HG02798 (cell line): ENCODE measurements at regions not wholly inside any gene's neighbourhood (a gene's known extent, or its start where the extent isn't known, plus 50 kb on each side); places are given as distances from the start of the nearest gene placed in this dataset.

Experiments
- ATAC-seq: cut with Tn5 transposase; IDR thresholded peaks from one replicate; pipeline ENCODE4 v1.9.1; 2021; ENCODE audit warnings: mild to moderate bottlenecking; ENCODE audit not compliant: unreplicated experiment, poor library complexity

DNA sequence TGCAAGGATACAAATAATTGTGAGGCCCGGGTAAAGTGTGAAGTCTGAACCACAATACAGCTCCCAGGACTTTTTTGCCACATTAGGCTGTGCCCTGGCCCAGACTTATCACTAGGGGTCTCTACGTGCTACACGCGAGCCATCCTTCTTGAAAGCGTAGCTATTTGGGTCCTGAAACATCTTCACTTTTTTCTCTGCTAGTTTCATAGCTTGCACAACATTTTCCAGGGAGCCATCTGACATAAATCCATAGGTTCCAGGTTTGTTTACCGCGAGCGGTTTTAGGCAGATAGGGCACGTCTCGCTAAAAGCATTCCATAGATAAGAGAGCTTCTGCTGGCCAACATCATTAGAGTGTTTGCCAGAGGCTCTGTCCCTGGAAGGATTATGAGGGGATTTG is 226.5 kb downstream of the RPS24 start:
- no peak for ATAC-seq

DNA sequence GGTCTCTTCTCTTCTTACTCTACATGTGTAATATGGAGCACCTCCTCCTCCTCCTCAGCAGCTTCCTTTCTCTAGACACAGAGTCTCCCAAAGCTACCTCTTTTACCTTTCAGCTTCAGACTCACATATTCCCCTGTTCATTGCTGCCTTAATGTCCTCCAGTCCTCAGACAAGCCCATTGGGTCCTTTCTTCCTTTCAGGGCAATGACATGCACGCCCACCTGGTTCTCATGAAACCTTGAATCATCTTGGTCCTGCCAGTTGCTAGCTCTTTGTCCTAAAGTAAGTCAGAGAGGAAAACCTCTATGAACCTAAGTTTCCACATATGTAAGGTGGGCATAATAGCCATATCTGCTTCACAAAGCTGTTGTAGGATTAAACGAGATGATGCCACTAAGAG is 227.0 kb downstream of the RPS24 start:
- ATAC-seq, result no peak

GRCh38 chr10:78261291-78261690 is 227.6 kb downstream of the RPS24 start:
- no peak for ATAC-seq

DNA sequence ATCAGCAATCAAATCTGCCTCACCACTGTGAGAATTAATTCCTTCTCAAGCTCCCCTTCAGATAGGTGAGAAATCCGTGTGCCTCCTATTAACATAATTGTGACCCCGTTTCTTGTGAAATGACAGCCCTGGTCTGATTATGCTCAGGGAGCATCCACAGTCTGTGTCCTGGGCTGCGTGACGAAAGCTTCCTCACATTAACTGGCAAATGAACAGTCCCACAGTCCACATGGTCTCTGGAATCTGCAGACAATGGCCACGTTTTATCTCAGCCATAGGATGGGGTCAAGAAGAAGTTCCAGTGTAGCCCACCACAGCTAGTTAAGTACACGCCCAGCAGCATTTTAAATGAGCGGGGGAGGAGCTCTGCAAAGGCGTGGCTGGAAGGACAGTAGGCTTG is 229.2 kb downstream of the RPS24 start:
- no peak for ATAC-seq

GRCh38 chr10:78263521-78263988 is 229.9 kb downstream of the RPS24 start:
- no peak for ATAC-seq

DNA sequence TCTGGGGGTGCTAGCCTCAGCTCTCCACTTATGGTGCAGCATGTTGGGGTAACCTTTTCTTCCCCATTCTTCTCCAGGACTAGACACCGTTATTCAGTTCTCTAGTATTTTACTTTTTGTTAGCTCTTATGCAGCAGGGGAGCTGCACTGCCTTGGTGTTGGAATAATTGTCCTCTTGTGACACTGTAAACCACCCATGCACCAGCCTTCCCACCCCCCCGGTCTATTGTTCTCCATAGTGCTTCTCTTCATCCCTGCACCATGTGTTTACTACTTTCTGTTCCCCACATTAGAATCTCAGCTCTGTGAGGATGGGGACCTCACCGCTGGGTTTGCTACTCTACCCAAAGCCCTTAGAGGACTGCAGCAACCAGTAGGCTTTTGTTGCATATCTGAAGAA is 230.7 kb downstream of the RPS24 start:
- no peak for ATAC-seq

- ATAC-seq, result no peak
Observed at GRCh38 chr10:78266741-78267469, 233.2 kb downstream of the RPS24 start.

DNA sequence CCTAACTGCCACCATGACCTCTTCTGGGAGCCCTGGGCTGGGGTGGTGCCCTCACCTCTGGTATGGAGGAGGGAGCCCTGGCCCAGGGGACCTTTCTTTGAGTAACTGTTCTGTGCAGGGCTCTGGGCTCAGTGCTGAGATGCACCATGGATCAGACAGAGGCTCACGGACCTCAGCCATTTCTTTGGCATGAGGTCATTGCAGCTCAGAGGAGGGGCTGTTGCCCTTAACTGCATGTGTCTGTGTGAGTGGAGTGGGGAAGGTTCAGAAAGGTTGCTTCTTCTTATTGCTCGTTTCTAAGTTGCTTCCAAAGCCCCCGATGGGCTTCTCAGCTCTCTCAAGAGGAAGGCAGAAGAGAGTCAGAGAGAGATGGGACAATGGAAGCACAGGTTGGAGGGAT is 233.9 kb downstream of the RPS24 start:
- ATAC-seq, result no peak

DNA sequence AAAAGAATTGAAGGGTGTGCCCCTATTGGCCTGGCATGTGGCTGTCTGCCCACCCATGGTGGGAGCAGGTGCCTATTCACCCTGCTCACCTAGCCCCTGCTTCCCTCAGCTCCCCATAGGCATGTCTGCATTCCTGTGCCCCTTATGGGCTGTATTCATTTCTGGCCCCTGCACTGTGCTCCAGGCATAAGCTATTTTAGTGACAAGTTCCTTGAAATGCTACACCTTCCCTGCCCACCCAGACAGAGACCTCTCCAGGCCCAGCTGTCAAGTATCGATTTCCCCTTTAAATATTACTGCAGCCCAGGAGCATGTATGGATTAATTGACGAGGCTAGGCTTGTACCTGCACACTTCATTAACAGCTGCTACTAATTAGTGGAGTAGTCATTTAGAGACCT is 235.4 kb downstream of the RPS24 start:
- ATAC-seq, result no peak

GRCh38 chr10:78272329-78272728 is 238.7 kb downstream of the RPS24 start:
- ATAC-seq, result no peak

- ATAC-seq, result no peak
Observed at GRCh38 chr10:78274491-78274890, 240.8 kb downstream of the RPS24 start.

DNA sequence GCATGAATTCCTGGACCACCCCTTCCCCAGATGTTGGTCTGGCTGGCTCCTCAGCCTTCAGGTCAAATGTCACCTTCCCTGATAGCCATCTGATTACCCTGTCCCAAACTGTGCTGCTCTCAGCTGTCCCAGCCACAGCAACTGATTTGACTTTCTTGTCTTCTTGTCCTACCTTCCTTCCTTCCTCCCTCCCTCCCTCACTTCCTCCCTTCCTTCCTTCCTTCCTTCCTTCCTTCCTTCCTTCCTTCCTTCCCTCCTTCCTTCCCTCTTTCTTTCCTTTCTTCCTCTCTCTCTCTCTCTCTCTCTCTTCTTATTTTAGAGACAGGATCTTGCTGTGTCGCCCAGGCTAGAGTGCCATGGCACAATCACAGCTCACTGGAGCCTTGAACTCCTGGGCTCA is 242.5 kb downstream of the RPS24 start:
- ATAC-seq, result no peak

- ATAC-seq, result no peak
Observed at GRCh38 chr10:78277314-78278057, 243.8 kb downstream of the RPS24 start.

- no peak for ATAC-seq
Observed at GRCh38 chr10:78278058-78278404, 244.4 kb downstream of the RPS24 start.

DNA sequence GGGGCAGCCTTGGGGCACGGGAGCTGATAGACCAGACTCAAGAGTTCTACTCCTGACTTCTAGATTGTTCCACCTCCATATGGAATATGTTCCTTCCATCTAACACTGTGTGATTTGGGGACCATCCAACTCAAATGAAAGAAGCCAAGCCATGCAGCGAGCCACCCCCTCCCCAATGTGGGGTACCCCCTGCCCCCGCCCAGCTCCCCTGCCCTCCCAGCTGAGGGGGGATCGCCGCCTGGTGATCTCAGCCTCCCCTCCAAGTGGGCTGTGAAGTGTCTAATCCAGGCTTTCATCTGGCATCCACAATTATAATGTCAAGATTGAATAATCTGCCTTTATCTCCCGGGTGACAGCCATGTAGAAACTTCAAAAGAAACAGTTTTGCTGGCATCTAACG is 246.1 kb downstream of the RPS24 start:
- no peak for ATAC-seq

GRCh38 chr10:78280604-78281003 is 246.9 kb downstream of the RPS24 start:
- ATAC-seq, result no peak

DNA sequence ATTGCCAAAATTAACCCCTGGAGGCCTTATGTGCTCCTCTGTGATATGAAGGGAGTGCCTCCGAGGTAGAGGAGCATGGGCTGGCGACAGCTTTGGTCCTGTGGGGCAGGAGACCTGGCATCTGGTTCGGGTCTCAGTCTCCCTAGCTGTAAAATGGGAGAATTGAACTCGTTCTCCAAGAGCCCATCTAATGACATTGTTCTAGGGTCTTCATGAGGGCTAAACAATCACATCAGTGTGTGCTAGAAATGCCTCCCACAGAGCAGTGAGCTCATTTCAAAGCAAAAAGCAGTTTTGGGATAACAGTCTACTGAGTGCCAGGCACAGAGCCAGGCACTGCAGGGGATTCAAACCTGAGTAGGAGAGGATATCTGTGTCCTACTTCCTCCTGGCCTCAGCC is 248.0 kb downstream of the RPS24 start:
- no peak for ATAC-seq

DNA sequence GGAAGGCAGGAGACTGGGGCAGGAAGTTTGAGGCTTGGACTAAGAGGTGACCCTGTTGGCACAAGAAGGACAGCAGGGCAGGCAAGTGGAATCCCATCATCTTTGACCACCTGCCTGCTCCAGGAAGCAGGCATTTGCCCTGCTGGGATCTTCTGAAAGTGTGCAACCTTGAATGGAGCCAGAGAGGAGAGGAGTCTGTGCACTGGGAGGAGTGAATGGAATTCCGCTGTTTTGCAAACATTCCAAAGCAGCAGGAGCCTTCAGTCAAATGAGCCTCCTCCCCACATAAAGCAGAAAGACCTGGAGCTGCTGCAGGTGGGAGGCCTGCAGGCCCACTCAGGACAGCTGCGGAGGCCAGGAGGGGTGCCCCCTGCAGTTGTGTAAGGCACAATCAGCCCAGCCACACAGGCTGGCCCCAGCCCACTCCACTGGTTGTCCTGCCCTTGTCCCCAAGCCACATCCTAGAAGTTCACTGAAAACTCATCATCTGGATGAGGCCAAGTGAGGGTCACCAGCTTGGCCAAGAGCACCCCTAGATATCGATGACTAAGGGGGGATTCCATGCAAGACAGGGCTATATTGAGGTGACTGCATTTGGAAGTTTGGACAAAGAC is 249.5 kb downstream of the RPS24 start:
- ATAC-seq, result no peak

GRCh38 chr10:78284381-78284780 is 250.7 kb downstream of the RPS24 start:
- no peak for ATAC-seq

GRCh38 chr10:78285226-78285625 is 251.6 kb downstream of the RPS24 start:
- ATAC-seq, result no peak

DNA sequence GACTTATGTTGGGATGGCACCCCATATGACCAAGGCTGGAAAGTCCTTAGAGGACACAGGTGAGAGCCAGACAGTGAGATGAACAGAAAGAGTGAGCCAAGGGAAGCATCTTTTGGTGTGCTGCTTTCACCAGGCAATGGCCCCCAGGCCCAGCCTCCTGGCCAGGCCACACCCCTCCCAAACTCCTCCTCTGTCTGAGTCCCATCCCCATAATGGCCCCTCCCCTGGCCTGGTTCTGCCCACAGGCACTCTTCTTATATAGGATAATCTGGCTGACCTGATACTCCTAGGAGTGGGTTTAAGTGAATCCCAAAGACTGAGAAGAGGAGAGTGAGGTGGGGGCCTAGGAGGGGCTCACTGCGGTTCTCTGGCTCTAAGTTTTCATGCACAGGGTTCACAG is 252.5 kb downstream of the RPS24 start:
- ATAC-seq, result no peak

GRCh38 chr10:78286668-78287067 is 253.0 kb downstream of the RPS24 start:
- ATAC-seq, result no peak
